GM13976 (cell line): ENCODE measurements at regions not wholly inside any gene's neighbourhood (a gene's known extent, or its start where the extent isn't known, plus 50 kb on each side); places are given as distances from the start of the nearest gene placed in this dataset.
"Not testable (repeated sequence)": the region's sequence is repeated elsewhere in the genome, so short reads cannot be mapped to it uniquely, and the experiment has no call there.

Experiments
- DNase-seq: peaks from one replicate; pipeline ENCODE4 v3.0.0; 2012; ENCODE audit warnings: low spot score
- CTCF ChIP-seq: IDR thresholded peaks from 2 replicates; pipeline ENCODE4 v1.5.1; 2012; ENCODE audit warnings: borderline replicate concordance, mild to moderate bottlenecking; ENCODE audit not compliant: insufficient read depth; ENCODE audit errors: extremely low read depth, missing control alignments, control extremely low read depth
- in situ Hi-C: fragments of 300-500 bp; cut with MboI; formaldehyde crosslinking; loops from one replicate; pipeline ENCODE4 v1.12.0; 2022; ENCODE audit warnings: low sequenced_read_pairs, mixed read lengths, inconsistent platforms; ENCODE audit not compliant: unreplicated experiment

- no peak for DNase-seq
- in situ Hi-C loops = no loop called here
- no peak for TF ChIP-seq CTCF
Measured at GRCh38 chr3:177385831-177386301, 188.6 kb upstream of the TBL1XR1 start.

GRCh38 chr3:177388209-177388608 is 190.9 kb upstream of the TBL1XR1 start:
- in situ Hi-C loops = no loop called here
- TF ChIP-seq CTCF = no peak
- DNase-seq = no peak

- DNase-seq, in situ Hi-C loops: not testable (repeated sequence)
Measured at GRCh38 chr3:177394231-177395024, 197.1 kb upstream of the TBL1XR1 start.

GRCh38 chr3:177396733-177397132 is 199.5 kb upstream of the TBL1XR1 start:
- in situ Hi-C loops = no loop called here
- no peak for TF ChIP-seq CTCF
- DNase-seq = no peak

GRCh38 chr3:177401375-177401774 is 204.1 kb upstream of the TBL1XR1 start:
- in situ Hi-C loops = no loop called here
- no peak for DNase-seq
- TF ChIP-seq CTCF = no peak

GRCh38 chr3:177402533-177402932 is 205.3 kb upstream of the TBL1XR1 start:
- no peak for TF ChIP-seq CTCF
- in situ Hi-C loops = no loop called here
- no peak for DNase-seq

GRCh38 chr3:177405191-177405672 is 207.9 kb upstream of the TBL1XR1 start:
- no peak for TF ChIP-seq CTCF
- no peak for DNase-seq
- in situ Hi-C loops = no loop called here
